ENCODE measurements at regions not wholly inside any gene's neighbourhood (a gene's known extent, or its start where the extent isn't known, plus 50 kb on each side); places are given as distances from the start of the nearest gene placed in this dataset.

DNA sequence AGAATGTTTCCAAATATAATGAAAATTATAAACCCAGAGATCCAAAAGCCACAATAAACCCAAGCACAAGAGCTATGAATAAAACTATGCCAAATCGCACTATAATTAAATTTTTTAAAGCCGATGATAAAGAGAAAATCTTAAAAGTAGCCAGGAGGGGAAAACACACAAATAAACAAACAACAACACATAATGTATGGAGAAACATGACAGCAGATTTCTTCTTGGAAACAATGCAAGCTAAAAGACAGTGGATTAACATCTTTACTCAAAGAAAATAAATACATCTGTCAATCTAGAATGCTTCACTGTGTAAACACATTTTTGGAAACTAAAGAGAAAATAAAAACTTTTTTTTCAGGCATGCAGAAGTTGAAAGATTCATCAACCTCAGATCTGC is 53.0 kb upstream of the SMOX start:
- DNase-seq, result no peak

- peak; percentile 84 for DNase-seq
Measured at GRCh38 chr20:4091490-4092479, 56.8 kb upstream of the SMOX start.

GRCh38 chr20:4090756-4091489 is 57.7 kb upstream of the SMOX start:
- no peak for DNase-seq

GRCh38 chr20:4089756-4090487 is 58.7 kb upstream of the SMOX start:
- no peak for DNase-seq

GRCh38 chr20:4088766-4089165 is 59.9 kb upstream of the SMOX start:
- no peak for DNase-seq

GRCh38 chr20:4087923-4088322 is 60.7 kb upstream of the SMOX start:
- DNase-seq, result no peak

DNA sequence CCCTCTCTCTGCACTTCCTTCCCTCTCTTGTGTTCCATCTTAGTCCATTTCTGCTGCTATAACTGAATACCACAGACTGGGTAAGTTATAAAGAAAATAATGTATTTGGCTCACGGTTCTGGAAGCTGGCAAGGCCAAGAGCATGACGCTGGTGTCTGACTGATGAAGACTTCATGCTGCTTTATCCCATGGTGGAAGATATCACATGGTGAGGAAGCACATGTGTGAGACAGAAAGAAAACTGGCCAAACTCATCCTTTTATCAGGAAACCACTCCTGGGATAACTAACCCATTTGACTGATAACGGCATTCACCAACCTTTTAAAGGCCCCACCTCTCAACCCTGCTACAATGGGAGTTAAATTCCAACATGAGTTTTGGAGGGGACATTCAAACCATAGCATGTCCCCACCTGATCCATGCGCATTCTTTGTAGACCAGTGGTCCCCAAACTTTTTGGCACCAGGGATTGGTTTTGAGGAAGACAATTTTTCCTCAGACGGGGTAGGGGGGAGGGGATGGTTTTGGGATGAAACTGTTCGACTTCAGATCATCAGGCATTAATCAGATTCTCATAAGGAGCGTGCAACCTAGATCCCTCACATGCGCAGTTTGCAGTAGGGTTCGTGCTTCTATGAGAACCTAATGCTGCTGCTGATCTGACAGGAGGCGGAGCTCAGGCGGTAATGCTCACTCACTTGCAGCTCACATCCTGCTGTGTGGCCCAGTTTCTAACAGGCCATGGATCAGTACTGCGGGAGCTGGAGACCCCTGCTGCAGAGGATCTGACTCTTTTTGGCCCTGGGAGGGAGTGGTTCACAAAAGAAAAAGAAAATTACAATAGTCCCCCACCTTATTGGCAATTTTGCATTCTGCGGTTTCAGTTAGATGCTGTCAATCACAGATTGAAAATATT is 61.6 kb upstream of the SMOX start:
- DNase-seq, result no peak

DNA sequence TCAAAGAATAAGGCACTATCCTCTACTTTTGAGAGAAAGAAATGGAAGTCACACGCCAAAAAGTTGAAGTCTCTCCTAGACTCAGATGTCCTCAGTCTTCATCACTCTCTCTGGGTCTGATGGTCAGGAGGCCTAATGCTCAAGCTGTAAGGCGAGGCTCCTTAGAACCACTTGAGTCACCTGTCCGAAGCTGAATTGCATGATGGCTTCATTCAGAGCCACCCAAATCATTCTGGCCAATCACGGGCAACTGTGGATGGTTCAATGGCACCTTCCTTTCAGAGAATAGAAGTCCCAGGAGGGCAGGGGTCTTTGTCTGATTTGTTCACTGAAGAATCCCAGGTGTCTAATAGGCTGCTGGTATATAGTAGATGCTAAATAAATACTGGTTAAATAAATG is 63.9 kb upstream of the SMOX start:
- DNase-seq, result no peak

- DNase-seq, result no peak
Measured at GRCh38 chr20:4084096-4084495, 64.5 kb upstream of the SMOX start.

DNA sequence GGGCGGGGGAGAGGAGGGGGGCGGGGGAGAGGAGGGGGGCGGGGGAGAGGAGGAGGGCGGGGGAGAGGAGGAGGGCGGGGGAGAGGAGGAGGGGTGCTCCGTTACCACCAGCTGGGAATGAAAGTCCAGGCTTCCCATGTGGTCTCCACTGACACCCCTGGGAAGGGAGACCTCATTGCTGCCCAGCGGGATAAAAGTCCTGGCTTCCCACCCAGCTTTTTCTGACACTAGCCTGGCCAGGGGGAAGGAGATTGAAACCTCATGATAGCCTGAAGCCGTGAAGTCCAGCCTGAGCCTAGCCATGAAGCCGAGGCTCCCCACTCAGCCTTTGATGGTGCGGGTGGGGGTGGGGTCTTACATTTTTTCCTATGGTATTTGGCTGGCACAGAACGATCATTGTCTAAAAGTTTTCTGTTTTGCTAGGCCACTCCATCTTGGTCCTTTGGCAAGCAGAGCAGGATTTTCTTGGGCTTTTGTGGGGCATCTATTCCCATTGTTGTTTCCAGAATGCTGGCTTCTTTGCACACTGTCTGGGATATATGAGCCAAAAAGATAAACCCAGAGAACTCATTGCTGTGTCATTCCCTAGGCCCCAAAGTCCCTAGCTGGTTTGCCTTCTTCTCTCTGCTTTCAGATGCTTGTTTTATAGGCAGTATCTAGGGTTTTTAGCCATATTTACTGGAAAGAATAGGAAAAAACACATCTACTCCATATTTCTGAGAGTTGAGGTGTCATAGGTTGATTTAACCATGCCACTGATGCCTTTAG is 65.3 kb upstream of the SMOX start:
- DNase-seq, result peak; percentile 74

GRCh38 chr20:4082406-4083097 is 66.1 kb upstream of the SMOX start:
- peak; percentile 80 for DNase-seq

- no peak for DNase-seq
Measured at GRCh38 chr20:4081421-4081820, 66.1 kb upstream of the RNF24 start.

DNA sequence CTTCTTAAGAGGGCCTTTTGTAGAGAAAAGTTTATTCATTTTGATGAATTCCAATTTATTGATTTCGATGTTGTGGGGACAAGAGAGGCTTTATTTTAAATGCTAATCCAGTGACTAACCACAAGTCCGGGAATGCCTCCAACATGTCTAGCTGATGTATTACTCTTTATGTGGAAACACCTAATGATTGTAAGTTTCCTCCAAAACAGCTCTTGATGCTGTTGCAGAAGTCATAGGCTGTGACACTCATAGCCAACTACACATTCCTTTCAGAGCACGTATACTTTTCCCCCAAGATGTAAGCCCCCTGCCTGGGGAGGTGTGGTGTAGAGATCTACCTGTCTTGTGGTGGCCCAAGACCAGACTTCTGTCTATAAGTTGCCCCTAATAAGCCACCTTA is 61.3 kb upstream of the RNF24 start:
- DNase-seq, result no peak

GRCh38 chr20:4076033-4076432 is 60.7 kb upstream of the RNF24 start:
- no peak for DNase-seq

GRCh38 chr20:4074877-4075455 is 59.6 kb upstream of the RNF24 start:
- peak; percentile 45 for DNase-seq

DNA sequence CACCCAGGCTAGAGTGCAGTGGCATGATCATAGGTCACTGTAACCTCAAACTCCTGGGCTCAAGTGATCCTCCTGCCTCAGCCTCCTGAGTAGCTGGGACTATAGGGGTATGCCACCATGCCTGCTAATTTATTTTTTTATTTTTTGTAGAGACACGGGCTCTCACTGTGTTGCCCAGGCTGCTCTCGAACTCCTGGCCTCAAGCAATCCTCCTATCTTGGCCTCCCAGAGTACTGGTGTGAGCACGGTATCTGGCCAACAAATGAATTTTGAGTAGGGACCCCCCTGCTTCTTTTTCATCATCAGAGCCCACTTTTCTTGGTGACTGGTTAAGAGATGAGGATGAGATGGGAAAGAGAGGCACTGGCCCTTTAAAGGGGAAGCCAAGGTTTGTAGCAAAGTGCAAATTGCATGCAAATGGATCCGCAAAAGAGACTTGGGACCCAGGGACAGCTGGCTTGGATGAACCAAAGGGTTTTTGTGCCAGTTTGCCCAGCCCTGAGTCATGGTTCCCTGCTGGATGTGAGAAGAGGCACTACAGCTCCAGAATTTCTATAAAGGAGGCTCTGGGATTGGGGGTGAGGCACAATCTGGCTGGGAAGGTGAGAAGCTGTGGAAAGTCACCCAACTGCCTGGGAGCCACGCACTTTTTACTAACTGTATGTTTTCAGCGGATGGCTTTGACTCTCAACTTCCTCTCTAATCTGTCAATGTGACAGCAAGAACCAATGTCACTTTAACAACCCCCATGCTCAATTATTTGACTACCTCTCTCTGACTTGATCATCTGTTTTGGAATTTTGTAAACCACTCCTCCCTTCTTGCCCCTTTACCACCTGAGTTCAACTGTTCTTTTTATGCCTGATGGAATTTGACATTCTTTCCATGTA is 58.7 kb upstream of the RNF24 start:
- DNase-seq, result peak; percentile 27

DNA sequence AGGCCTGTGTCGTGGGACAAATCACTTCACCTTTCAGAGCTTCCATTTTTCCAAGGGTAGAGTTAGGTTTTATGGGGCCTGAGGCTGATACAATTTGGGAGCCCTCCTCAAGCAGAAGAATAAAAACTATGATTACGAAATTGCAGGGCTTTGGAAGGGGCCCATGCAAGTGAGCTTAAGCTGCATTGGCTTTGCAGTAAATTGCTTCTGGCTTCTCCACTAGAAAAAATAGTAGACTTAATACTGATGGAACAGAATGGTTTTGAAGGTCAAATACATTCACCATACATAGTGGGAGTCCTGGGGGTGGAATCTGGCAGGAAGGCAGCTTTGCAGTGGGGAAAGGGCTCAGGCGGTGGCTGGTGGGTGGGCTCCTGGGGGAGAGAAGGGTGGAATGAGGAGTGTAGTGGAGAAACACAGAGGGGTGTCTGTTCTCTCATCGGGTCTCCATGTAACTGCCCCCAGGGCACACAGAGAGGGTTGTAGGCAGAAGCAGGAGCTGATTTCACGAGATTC is 55.9 kb upstream of the RNF24 start:
- peak; percentile 56 for DNase-seq

DNA sequence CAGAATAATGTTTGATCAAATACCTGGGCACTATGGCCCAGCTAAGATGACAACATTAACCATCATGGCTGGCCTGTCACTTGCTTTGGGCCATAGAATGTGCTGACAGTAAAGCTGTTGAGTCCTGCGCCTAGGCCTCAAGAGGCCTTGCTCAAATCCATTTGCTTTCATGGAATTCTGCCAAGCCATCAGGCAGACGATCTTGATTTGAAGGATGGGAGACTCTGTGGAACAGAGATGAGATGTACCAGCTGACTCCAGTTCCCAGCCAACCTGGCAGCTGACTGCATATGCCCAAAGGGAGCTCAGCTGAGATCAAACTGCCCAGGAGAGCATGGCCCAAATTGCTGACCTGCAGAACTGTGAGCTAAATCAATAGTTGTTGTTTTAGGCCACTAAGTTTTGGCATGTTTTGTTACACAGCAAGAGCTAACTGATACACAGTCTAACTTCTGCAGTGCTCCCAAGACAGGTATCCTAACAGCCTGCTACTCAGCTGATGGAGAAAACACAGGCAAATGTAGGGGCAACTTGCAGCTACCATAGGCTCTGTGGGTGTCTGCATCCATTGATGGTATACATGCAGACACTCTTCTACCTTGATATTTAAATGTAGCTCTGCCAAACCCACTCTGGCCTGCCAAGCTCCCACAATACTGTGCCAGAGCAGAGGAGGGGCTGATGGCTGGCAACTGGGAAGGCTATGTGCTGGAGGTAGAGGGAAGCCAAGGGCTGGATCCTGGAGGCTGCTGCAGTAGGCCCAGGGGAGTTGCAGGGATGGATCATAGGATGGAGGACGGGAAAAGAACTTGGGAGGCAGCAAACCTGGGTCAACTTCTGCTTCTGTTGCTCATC is 55.2 kb upstream of the RNF24 start:
- DNase-seq, result peak; percentile 23

All from islet precursor cell (in vitro differentiated cells).